OCI-LY7 (cell line): ENCODE measurements at regions not wholly inside any gene's neighbourhood (a gene's known extent, or its start where the extent isn't known, plus 50 kb on each side); places are given as distances from the start of the nearest gene placed in this dataset.

ENCODE experiments used
- BruUV-seq: library from RNA; stranded (reverse); fragments of 400-500 nt; replicated peaks from 2 replicates; lab custom pipeline; 2021; lab: Mats Ljungman, UMichigan
- CTCF ChIA-PET: fragments of 300-600 bp; sonication (Branson Sonifier 250); formaldehyde crosslinking; loops from one replicate; lab custom pipeline; 2022; ENCODE audit warnings: antibody characterized with exemption; ENCODE audit not compliant: unreplicated experiment; lab: Charles Lee
- POLR2A ChIA-PET: fragments of 300-600 bp; sonication (Branson Sonifier 250); formaldehyde crosslinking; loops from one replicate; lab custom pipeline; 2022; ENCODE audit warnings: antibody characterized with exemption; lab: Charles Lee
- DNase-seq: peaks from one replicate; pipeline ENCODE4 v3.0.0-alpha.2; 2015; ENCODE audit warnings: low spot score
- H2AFZ ChIP-seq: fragments of 200-600 bp; sonication (generic), shearing (Covaris generic); 2 replicates; pipeline ENCODE4 v1.6.1; 2014; ENCODE audit warnings: mild to moderate bottlenecking, antibody characterized with exemption, low read length, moderate library complexity
- H3K27ac ChIP-seq: fragments of 200-600 bp; sonication (generic); 2 replicates; pipeline ENCODE4 v1.5.1; 2014; ENCODE audit warnings: mixed run types, low read depth, mild to moderate bottlenecking, moderate library complexity, low read length, inconsistent platforms; ENCODE audit not compliant: poor library complexity, severe bottlenecking
- H3K36me3 ChIP-seq: fragments of 200-600 bp; sonication (generic); 2 replicates; pipeline ENCODE4 v1.6.1; 2014; ENCODE audit warnings: mild to moderate bottlenecking, antibody characterized with exemption, low read length, moderate library complexity, mixed read lengths; ENCODE audit not compliant: insufficient read depth
- H3K4me1 ChIP-seq: fragments of 200-600 bp; sonication (generic); 2 replicates; pipeline ENCODE4 v1.5.1; 2014; ENCODE audit warnings: mild to moderate bottlenecking, low read length; ENCODE audit not compliant: insufficient read depth, poor library complexity, severe bottlenecking
- H3K4me2 ChIP-seq: fragments of 200-600 bp; sonication (generic); 2 replicates; pipeline ENCODE4 v1.6.1; 2014; ENCODE audit warnings: mild to moderate bottlenecking, low read length
- H3K4me3 ChIP-seq: fragments of 200-600 bp; sonication (generic); 2 replicates; pipeline ENCODE4 v1.5.1; 2014; ENCODE audit warnings: mild to moderate bottlenecking, low read depth, low read length; ENCODE audit not compliant: poor library complexity, severe bottlenecking
- H3K79me2 ChIP-seq: fragments of 200-600 bp; sonication (generic); 2 replicates; pipeline ENCODE4 v1.6.1; 2016; ENCODE audit warnings: low read depth, mild to moderate bottlenecking, low read length, moderate library complexity, mixed read lengths; ENCODE audit not compliant: insufficient read depth
- H3K9me2 ChIP-seq: fragments of 200-600 bp; sonication (generic); 2 replicates; pipeline ENCODE4 v1.6.1; 2016; ENCODE audit warnings: mild to moderate bottlenecking, low read length, mixed read lengths; ENCODE audit not compliant: insufficient read depth
- H3K9me3 ChIP-seq: fragments of 200-600 bp; sonication (generic); 2 replicates; pipeline ENCODE4 v1.6.1; 2014; ENCODE audit warnings: mild to moderate bottlenecking, mixed run types, low read length, mixed read lengths
- H4K20me1 ChIP-seq: fragments of 200-600 bp; sonication (generic); 2 replicates; pipeline ENCODE4 v1.6.1; 2014; ENCODE audit warnings: mild to moderate bottlenecking, antibody characterized with exemption, low read length, moderate library complexity, mixed read lengths; ENCODE audit not compliant: insufficient read depth
- CTCF ChIP-seq: fragments of 200-600 bp; sonication (generic); conservative IDR thresholded peaks from 2 replicates; pipeline ENCODE4 v1.5.1; 2014; ENCODE audit warnings: mild to moderate bottlenecking, antibody characterized with exemption, low read length, moderate library complexity, mixed read lengths
- EZH2phosphoT487 ChIP-seq: fragments of 200-600 bp; sonication (generic); IDR thresholded peaks from 2 replicates; pipeline ENCODE4 v1.6.1; 2018; ENCODE audit warnings: low read depth, borderline replicate concordance, mild to moderate bottlenecking, mixed run types, antibody characterized with exemption, low read length, moderate library complexity, mixed read lengths
- intact Hi-C: fragments of 100-400 bp; cut with micrococcal nuclease; formaldehyde crosslinking; loops from one replicate; pipeline ENCODE4 v1.10.0; 2022; ENCODE audit not compliant: unreplicated experiment

DNA sequence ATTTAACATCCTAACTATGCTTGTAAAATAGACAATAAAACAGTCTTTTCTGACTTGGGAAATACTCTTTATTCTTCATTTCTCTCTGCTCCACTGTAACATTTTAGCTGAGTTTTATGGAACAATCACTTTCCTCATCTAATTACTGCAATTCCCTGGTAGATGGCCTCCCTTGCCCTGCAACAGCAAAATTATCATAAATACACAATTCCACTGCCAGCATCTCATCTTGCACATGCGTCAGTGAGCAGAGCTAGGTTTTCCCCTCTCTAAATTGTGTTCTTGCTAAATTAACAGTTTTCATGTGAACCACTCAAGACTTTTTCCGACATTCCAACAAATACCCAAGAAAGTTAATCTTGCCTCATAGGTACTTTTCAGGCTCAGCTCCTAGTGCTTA, 920.9 kb upstream of the GOT2 start:
- no peak for TF ChIP-seq EZH2phosphoT487
- TF ChIP-seq CTCF: no peak
- Histone ChIP-seq H3K36me3 (no peaks in the 10 kb centered on the region), H3K27ac (no peak overlapping the region), H4K20me1 (no peaks in the 10 kb centered on the region), H3K4me1 (no peaks in the 10 kb centered on the region), H3K79me2 (no peaks in the 10 kb centered on the region), H3K9me2 (no peaks in the 10 kb centered on the region), H2AFZ (no peak overlapping the region), H3K4me2 (no peak overlapping the region), H3K4me3 (no peak overlapping the region), H3K9me3 (no peaks in the 10 kb centered on the region)
- POLR2A ChIA-PET: no interaction called here
- intact Hi-C loops: no loop called here
- CTCF ChIA-PET: no interaction called here
- no peak for DNase-seq
- BruUV-seq: no TSS peak

GRCh38 chr16:59654455-59654854, 920.3 kb upstream of the GOT2 start:
- ChIA-PET POLR2A (no interaction called here), CTCF (no interaction called here)
- Histone ChIP-seq H3K27ac (no peak overlapping the region), H3K4me2 (no peak overlapping the region), H3K4me3 (no peak overlapping the region), H3K36me3 (no peaks in the 10 kb centered on the region), H3K9me3 (no peaks in the 10 kb centered on the region), H3K4me1 (no peaks in the 10 kb centered on the region), H3K79me2 (no peaks in the 10 kb centered on the region), H2AFZ (no peak overlapping the region), H3K9me2 (no peaks in the 10 kb centered on the region), H4K20me1 (no peaks in the 10 kb centered on the region)
- DNase-seq: no peak
- intact Hi-C loops: no loop called here
- no peak for TF ChIP-seq CTCF
- TF ChIP-seq EZH2phosphoT487: no peak
- BruUV-seq: no TSS peak

DNA sequence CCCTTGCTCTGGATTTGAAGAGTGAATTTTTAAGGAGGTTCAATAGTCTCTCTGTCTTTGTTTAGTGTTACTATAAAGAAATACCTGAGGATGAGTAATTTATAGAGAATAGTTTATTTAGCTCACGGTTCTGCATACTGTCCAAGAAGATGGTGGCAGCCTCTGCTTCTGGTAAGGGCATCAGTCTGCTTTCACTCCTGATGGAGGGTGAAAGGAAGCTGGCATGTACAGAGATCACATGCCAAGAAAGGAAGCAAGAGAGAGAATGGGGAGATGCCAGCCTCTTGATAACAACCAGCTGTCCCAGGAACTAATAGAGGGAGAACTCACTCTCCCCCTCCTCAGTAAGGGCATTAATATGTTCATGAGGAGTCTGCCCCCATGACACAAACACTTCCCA, 917.5 kb upstream of the GOT2 start:
- Histone ChIP-seq H3K27ac (no peak overlapping the region), H3K79me2 (no peaks in the 10 kb centered on the region), H3K4me1 (no peaks in the 10 kb centered on the region), H4K20me1 (no peaks in the 10 kb centered on the region), H2AFZ (no peak overlapping the region), H3K4me3 (no peak overlapping the region), H3K36me3 (no peaks in the 10 kb centered on the region), H3K4me2 (no peak overlapping the region), H3K9me2 (no peaks in the 10 kb centered on the region), H3K9me3 (no peaks in the 10 kb centered on the region)
- BruUV-seq: no TSS peak
- POLR2A ChIA-PET: no interaction called here
- no peak for TF ChIP-seq EZH2phosphoT487
- TF ChIP-seq CTCF: no peak
- CTCF ChIA-PET: no interaction called here
- intact Hi-C loops: no loop called here
- no peak for DNase-seq
